ENCODE measurements at regions not wholly inside any gene's neighbourhood (a gene's known extent, or its start where the extent isn't known, plus 50 kb on each side); places are given as distances from the start of the nearest gene placed in this dataset.

GRCh38 chr3:34411596-34411995, 613.2 kb downstream of the PDCD6IP start:
- Histone ChIP-seq H3K4me1 (ENCODE audit: control insufficient read depth in 2 of 2, insufficient read depth in 2 of 2, low read length in 2 of 2) (peaks cover 2 to 4% of the 10 kb centered on the region in 2 donors), H3K4me3 (ENCODE audit: low read length in 2 of 2) (no peak overlapping the region), H3K36me3 (ENCODE audit: control insufficient read depth in 2 of 2, insufficient read depth in 2 of 2, low read length in 1 of 2) (no peaks in the 10 kb centered on the region), H3K9me3 (ENCODE audit: control insufficient read depth in 2 of 2, insufficient read depth in 1 of 2, low read length in 1 of 2) (no peaks in the 10 kb centered on the region), H3K27me3 (ENCODE audit: control insufficient read depth in 2 of 2, insufficient read depth in 1 of 2, low read length in 1 of 2) (no peaks in the 10 kb centered on the region), H3K27ac (ENCODE audit: low read depth in 1 of 2, low read length in 1 of 2) (no peak overlapping the region)
- 95% methylated on average over 1 of the region's 1 CpG for WGBS
- no peak for DNase-seq (ENCODE audit: low read depth in 6 of 9, low spot score in 9 of 9)

GRCh38 chr3:34419801-34420200, 621.4 kb downstream of the PDCD6IP start:
- Histone ChIP-seq H3K4me3 (ENCODE audit: low read length in 2 of 2) (no peak overlapping the region), H3K27me3 (ENCODE audit: control insufficient read depth in 2 of 2, insufficient read depth in 1 of 2, low read length in 1 of 2) (no peaks in the 10 kb centered on the region), H3K36me3 (ENCODE audit: control insufficient read depth in 2 of 2, insufficient read depth in 2 of 2, low read length in 1 of 2) (no peaks in the 10 kb centered on the region), H3K4me1 (ENCODE audit: control insufficient read depth in 2 of 2, insufficient read depth in 2 of 2, low read length in 2 of 2) (no peaks in the 10 kb centered on the region), H3K9me3 (ENCODE audit: control insufficient read depth in 2 of 2, insufficient read depth in 1 of 2, low read length in 1 of 2) (no peaks in the 10 kb centered on the region), H3K27ac (ENCODE audit: low read depth in 1 of 2, low read length in 1 of 2) (no peak overlapping the region)
- WGBS, result 41% methylated on average over 1 of the region's 1 CpG
- peak in 4 of 9 donors; percentile 10 to 33 (median 14) for DNase-seq (ENCODE audit: low read depth in 6 of 9, low spot score in 9 of 9)

- 74% methylated on average over 2 of the region's 2 CpGs for WGBS
These were observed 623.3 kb downstream of the PDCD6IP start for GRCh38 chr3:34421762-34422161.

GRCh38 chr3:34439796-34440195, 641.4 kb downstream of the PDCD6IP start:
- Histone ChIP-seq H3K27ac (ENCODE audit: low read depth in 1 of 2, low read length in 1 of 2) (no peak overlapping the region), H3K27me3 (ENCODE audit: control insufficient read depth in 2 of 2, insufficient read depth in 1 of 2, low read length in 1 of 2) (no peaks in the 10 kb centered on the region), H3K36me3 (ENCODE audit: control insufficient read depth in 2 of 2, insufficient read depth in 2 of 2, low read length in 1 of 2) (no peaks in the 10 kb centered on the region), H3K4me3 (ENCODE audit: low read length in 2 of 2) (no peak overlapping the region), H3K9me3 (ENCODE audit: control insufficient read depth in 2 of 2, insufficient read depth in 1 of 2, low read length in 1 of 2) (no peaks in the 10 kb centered on the region), H3K4me1 (ENCODE audit: control insufficient read depth in 2 of 2, insufficient read depth in 2 of 2, low read length in 2 of 2) (no peaks in the 10 kb centered on the region)
- 93% methylated on average over 2 of the region's 2 CpGs for WGBS
- no peak for DNase-seq (ENCODE audit: low read depth in 6 of 9, low spot score in 9 of 9)

More at GRCh38 chr3:34421762-34422161, 623.3 kb downstream of the PDCD6IP start:
- no peak overlapping the region for H3K27ac ChIP-seq (ENCODE audit: low read depth in 1 of 2, low read length in 1 of 2)
- no peak for DNase-seq (ENCODE audit: low read depth in 6 of 9, low spot score in 9 of 9)
- H3K27me3 ChIP-seq (ENCODE audit: control insufficient read depth in 2 of 2, insufficient read depth in 1 of 2, low read length in 1 of 2), result no peaks in the 10 kb centered on the region
- H3K4me1 ChIP-seq (ENCODE audit: control insufficient read depth in 2 of 2, insufficient read depth in 2 of 2, low read length in 2 of 2), result no peaks in the 10 kb centered on the region
- H3K4me3 ChIP-seq (ENCODE audit: low read length in 2 of 2), result no peak overlapping the region
- H3K9me3 ChIP-seq (ENCODE audit: control insufficient read depth in 2 of 2, insufficient read depth in 1 of 2, low read length in 1 of 2), result no peaks in the 10 kb centered on the region
- no peaks in the 10 kb centered on the region for H3K36me3 ChIP-seq (ENCODE audit: control insufficient read depth in 2 of 2, insufficient read depth in 2 of 2, low read length in 1 of 2)

- no peak for DNase-seq (ENCODE audit: low read depth in 6 of 9, low spot score in 9 of 9)
- H3K9me3 ChIP-seq (ENCODE audit: control insufficient read depth in 2 of 2, insufficient read depth in 1 of 2, low read length in 1 of 2), result no peaks in the 10 kb centered on the region
- no peak overlapping the region for H3K27ac ChIP-seq (ENCODE audit: low read depth in 1 of 2, low read length in 1 of 2)
- H3K27me3 ChIP-seq (ENCODE audit: control insufficient read depth in 2 of 2, insufficient read depth in 1 of 2, low read length in 1 of 2), result no peaks in the 10 kb centered on the region
- no peaks in the 10 kb centered on the region for H3K4me1 ChIP-seq (ENCODE audit: control insufficient read depth in 2 of 2, insufficient read depth in 2 of 2, low read length in 2 of 2)
- no peaks in the 10 kb centered on the region for H3K36me3 ChIP-seq (ENCODE audit: control insufficient read depth in 2 of 2, insufficient read depth in 2 of 2, low read length in 1 of 2)
- no peak overlapping the region for H3K4me3 ChIP-seq (ENCODE audit: low read length in 2 of 2)
These were observed 645.7 kb downstream of the PDCD6IP start for GRCh38 chr3:34444137-34444536.

GRCh38 chr3:34449305-34449704, 650.9 kb downstream of the PDCD6IP start:
- Histone ChIP-seq H3K36me3 (ENCODE audit: control insufficient read depth in 2 of 2, insufficient read depth in 2 of 2, low read length in 1 of 2) (no peaks in the 10 kb centered on the region), H3K9me3 (ENCODE audit: control insufficient read depth in 2 of 2, insufficient read depth in 1 of 2, low read length in 1 of 2) (peaks cover 0 to 6% of the 10 kb centered on the region in 2 donors), H3K27ac (ENCODE audit: low read depth in 1 of 2, low read length in 1 of 2) (no peak overlapping the region), H3K4me3 (ENCODE audit: low read length in 2 of 2) (no peak overlapping the region), H3K27me3 (ENCODE audit: control insufficient read depth in 2 of 2, insufficient read depth in 1 of 2, low read length in 1 of 2) (no peaks in the 10 kb centered on the region), H3K4me1 (ENCODE audit: control insufficient read depth in 2 of 2, insufficient read depth in 2 of 2, low read length in 2 of 2) (no peaks in the 10 kb centered on the region)
- WGBS, result 32% methylated on average over 3 of the region's 3 CpGs
- no peak for DNase-seq (ENCODE audit: low read depth in 6 of 9, low spot score in 9 of 9)

- WGBS, result 97% methylated on average over 1 of the region's 1 CpG
- H3K36me3 ChIP-seq (ENCODE audit: control insufficient read depth in 2 of 2, insufficient read depth in 2 of 2, low read length in 1 of 2), result no peaks in the 10 kb centered on the region
- no peak for DNase-seq (ENCODE audit: low read depth in 6 of 9, low spot score in 9 of 9)
- no peak overlapping the region for H3K27ac ChIP-seq (ENCODE audit: low read depth in 1 of 2, low read length in 1 of 2)
- H3K9me3 ChIP-seq (ENCODE audit: control insufficient read depth in 2 of 2, insufficient read depth in 1 of 2, low read length in 1 of 2), result peaks cover 0 to 9% of the 10 kb centered on the region in 2 donors
- H3K4me3 ChIP-seq (ENCODE audit: low read length in 2 of 2), result no peak overlapping the region
- H3K4me1 ChIP-seq (ENCODE audit: control insufficient read depth in 2 of 2, insufficient read depth in 2 of 2, low read length in 2 of 2), result no peaks in the 10 kb centered on the region
- no peaks in the 10 kb centered on the region for H3K27me3 ChIP-seq (ENCODE audit: control insufficient read depth in 2 of 2, insufficient read depth in 1 of 2, low read length in 1 of 2)
These were observed 665.0 kb downstream of the PDCD6IP start for GRCh38 chr3:34463414-34463813.

- peaks cover 0 to 9% of the 10 kb centered on the region in 2 donors for H3K9me3 ChIP-seq (ENCODE audit: control insufficient read depth in 2 of 2, insufficient read depth in 1 of 2, low read length in 1 of 2)
- no peak for DNase-seq (ENCODE audit: low read depth in 6 of 9, low spot score in 9 of 9)
- H3K27me3 ChIP-seq (ENCODE audit: control insufficient read depth in 2 of 2, insufficient read depth in 1 of 2, low read length in 1 of 2), result no peaks in the 10 kb centered on the region
- H3K4me1 ChIP-seq (ENCODE audit: control insufficient read depth in 2 of 2, insufficient read depth in 2 of 2, low read length in 2 of 2), result no peaks in the 10 kb centered on the region
- no peaks in the 10 kb centered on the region for H3K36me3 ChIP-seq (ENCODE audit: control insufficient read depth in 2 of 2, insufficient read depth in 2 of 2, low read length in 1 of 2)
- no peak overlapping the region for H3K4me3 ChIP-seq (ENCODE audit: low read length in 2 of 2)
- 85% methylated on average over 4 of the region's 4 CpGs for WGBS
- H3K27ac ChIP-seq (ENCODE audit: low read depth in 1 of 2, low read length in 1 of 2), result no peak overlapping the region
These were observed 666.2 kb downstream of the PDCD6IP start for GRCh38 chr3:34464646-34465045.

- H3K27ac ChIP-seq (ENCODE audit: low read depth in 1 of 2, low read length in 1 of 2), result peak overlapping the region; percentile 76 to 94
- 6% methylated on average over 3 of the region's 3 CpGs for WGBS
- peak overlapping the region in 1 of 2 donors; percentile 52 for H3K4me3 ChIP-seq (ENCODE audit: low read length in 2 of 2)
- H3K36me3 ChIP-seq (ENCODE audit: control insufficient read depth in 2 of 2, insufficient read depth in 2 of 2, low read length in 1 of 2), result no peaks in the 10 kb centered on the region
- peaks cover 0 to 9% of the 10 kb centered on the region in 2 donors for H3K9me3 ChIP-seq (ENCODE audit: control insufficient read depth in 2 of 2, insufficient read depth in 1 of 2, low read length in 1 of 2)
- H3K27me3 ChIP-seq (ENCODE audit: control insufficient read depth in 2 of 2, insufficient read depth in 1 of 2, low read length in 1 of 2), result no peaks in the 10 kb centered on the region
- H3K4me1 ChIP-seq (ENCODE audit: control insufficient read depth in 2 of 2, insufficient read depth in 2 of 2, low read length in 2 of 2), result peaks cover 8 to 10% of the 10 kb centered on the region in 2 donors
- peak; percentile 13 to 71 (median 42) for DNase-seq (ENCODE audit: low read depth in 6 of 9, low spot score in 9 of 9)
These were observed 677.4 kb downstream of the PDCD6IP start for GRCh38 chr3:34475851-34476250.
